SK-N-SH treated with all-trans-retinoic acid at 6 μM for 48 hours (cell line): ENCODE measurements at regions not wholly inside any gene's neighbourhood (a gene's known extent, or its start where the extent isn't known, plus 50 kb on each side); places are given as distances from the start of the nearest gene placed in this dataset.

Experiments
- ATAC-seq: fragments of 200-7000 bp; cut with Tn5 transposase; 3 replicates; pipeline ENCODE4 v1.9.1; 2020; ENCODE audit warnings: mild to moderate bottlenecking, moderate library complexity
- ARNTL ChIP-seq: fragments of 450-650 bp; formaldehyde crosslinking; IDR thresholded peaks from 2 replicates; pipeline ENCODE4 v1.5.0; 2020; ENCODE audit warnings: low read depth, mild to moderate bottlenecking, moderate library complexity, borderline replicate concordance
- BACH2 ChIP-seq: fragments of 250-450 bp; sonication (Bioruptor Pico); IDR thresholded peaks from 2 replicates; pipeline ENCODE4 v1.9.0; 2021; ENCODE audit warnings: mild to moderate bottlenecking, borderline replicate concordance
- CREB5 ChIP-seq: fragments of 250-450 bp; sonication (Bioruptor Pico); IDR thresholded peaks from 2 replicates; pipeline ENCODE4 v1.5.1; 2020; ENCODE audit warnings: low read depth, mild to moderate bottlenecking, moderate library complexity
- CSDC2 ChIP-seq: fragments of 250-450 bp; sonication (Bioruptor Pico); IDR thresholded peaks from 2 replicates; pipeline ENCODE4 v1.5.0; 2020; ENCODE audit warnings: mild to moderate bottlenecking, moderate library complexity
- CSRNP3 ChIP-seq: fragments of 250-450 bp; sonication (Bioruptor Pico); IDR thresholded peaks from 2 replicates; pipeline ENCODE4 v1.5.1; 2021; ENCODE audit warnings: mild to moderate bottlenecking, moderate library complexity
- ESRRG ChIP-seq: fragments of 250-450 bp; sonication (Bioruptor Pico); IDR thresholded peaks from 2 replicates; pipeline ENCODE4 v1.6.1; 2021; ENCODE audit warnings: mild to moderate bottlenecking
- GLIS3 ChIP-seq: fragments of 250-450 bp; sonication (Bioruptor Pico); IDR thresholded peaks from 2 replicates; pipeline ENCODE4 v1.5.0; 2020; ENCODE audit warnings: mild to moderate bottlenecking, moderate library complexity
- ISL1 ChIP-seq: fragments of 250-450 bp; sonication (Bioruptor Pico); IDR thresholded peaks from 2 replicates; pipeline ENCODE4 v2.1.2; 2022; ENCODE audit warnings: mild to moderate bottlenecking, moderate library complexity
- OSR1 ChIP-seq: fragments of 250-450 bp; sonication (Bioruptor Pico); IDR thresholded peaks from 2 replicates; pipeline ENCODE4 v1.8.0; 2022; ENCODE audit warnings: moderate library complexity, mild to moderate bottlenecking, inconsistent platforms
- POU6F1 ChIP-seq: fragments of 250-450 bp; sonication (Bioruptor Pico); IDR thresholded peaks from 2 replicates; pipeline ENCODE4 v1.8.0; 2021; ENCODE audit warnings: low read depth, mild to moderate bottlenecking, moderate library complexity, borderline replicate concordance
- PPARA ChIP-seq: fragments of 250-450 bp; sonication (Bioruptor Pico); IDR thresholded peaks from 2 replicates; pipeline ENCODE4 v1.5.0; 2020; ENCODE audit warnings: mild to moderate bottlenecking, borderline replicate concordance
- RARB ChIP-seq: fragments of 250-450 bp; sonication (Bioruptor Pico); IDR thresholded peaks from 2 replicates; pipeline ENCODE4 v1.8.0; 2021; ENCODE audit warnings: mild to moderate bottlenecking, moderate library complexity
- SNAI2 ChIP-seq: fragments of 250-450 bp; sonication (Bioruptor Pico); IDR thresholded peaks from 2 replicates; pipeline ENCODE4 v1.5.0; 2020; ENCODE audit warnings: mild to moderate bottlenecking, moderate library complexity
- TOX ChIP-seq: fragments of 250-450 bp; sonication (Bioruptor Pico); IDR thresholded peaks from 2 replicates; pipeline ENCODE4 v1.8.0; 2021; ENCODE audit warnings: mild to moderate bottlenecking, moderate library complexity, borderline replicate concordance
- ZC3H10 ChIP-seq: fragments of 250-450 bp; sonication (Bioruptor Pico); IDR thresholded peaks from 2 replicates; pipeline ENCODE4 v1.5.1; 2021; ENCODE audit warnings: mild to moderate bottlenecking, moderate library complexity
- ZFP3 ChIP-seq: fragments of 250-450 bp; sonication (Bioruptor Pico); IDR thresholded peaks from 2 replicates; pipeline ENCODE4 v1.5.0; 2020; ENCODE audit warnings: mild to moderate bottlenecking, moderate library complexity
- ZFP30 ChIP-seq: fragments of 450-650 bp; formaldehyde crosslinking; IDR thresholded peaks from 2 replicates; pipeline ENCODE4 v1.5.0; 2022; ENCODE audit warnings: mild to moderate bottlenecking, moderate library complexity
- ZNF565 ChIP-seq: fragments of 450-650 bp; formaldehyde crosslinking; conservative IDR thresholded peaks from 2 replicates; pipeline ENCODE4 v1.5.0; 2020; ENCODE audit warnings: low read depth, mild to moderate bottlenecking, moderate library complexity
- ZNF70 ChIP-seq: fragments of 450-650 bp; formaldehyde crosslinking; IDR thresholded peaks from 2 replicates; pipeline ENCODE4 v1.5.0; 2020; ENCODE audit warnings: mild to moderate bottlenecking, moderate library complexity
- ZNF8 ChIP-seq: fragments of 450-650 bp; formaldehyde crosslinking; IDR thresholded peaks from 2 replicates; pipeline ENCODE4 v1.5.0; 2020; ENCODE audit warnings: mild to moderate bottlenecking, moderate library complexity
- TF ChIP-seq, protein P1 (sequence below): fragments of 250-450 bp; sonication (Bioruptor Pico); IDR thresholded peaks from 2 replicates; pipeline ENCODE4 v1.8.0; 2020; ENCODE audit warnings: mild to moderate bottlenecking, moderate library complexity, borderline replicate concordance

DNA sequence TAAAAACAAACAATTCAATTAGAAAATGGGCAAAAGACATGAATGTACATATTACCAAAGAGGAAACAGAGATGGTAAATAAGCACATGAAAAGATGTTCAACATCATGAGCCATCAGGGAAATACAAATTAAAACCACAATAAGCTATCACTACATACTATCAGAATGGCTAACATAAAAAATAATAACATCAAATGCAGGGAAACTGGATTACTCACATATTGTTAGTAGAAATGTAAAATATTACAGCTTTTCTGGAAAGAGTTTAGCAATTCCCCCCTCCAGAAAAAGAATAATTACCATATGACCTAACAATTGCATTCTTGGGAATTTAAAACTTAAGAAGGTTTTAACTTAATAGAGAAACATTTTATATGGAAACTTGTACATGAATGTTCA lies 232.9 kb upstream of the MTPN start:
- TF ChIP-seq ZFP30 (CRISPR knock-in tag) (no peak), RARB (CRISPR knock-in tag) (no peak), ZNF70 (no peak), GLIS3 (no peak), TOX (no peak), ESRRG (no peak), ZC3H10 (no peak), ZNF565 (CRISPR knock-in tag) (no peak), CREB5 (CRISPR knock-in tag) (no peak), PPARA (CRISPR knock-in tag) (no peak), ZFP3 (CRISPR knock-in tag) (no peak), ISL1 (CRISPR knock-in tag) (no peak), ZNF8 (CRISPR knock-in tag) (no peak)
- TF ChIP-seq, protein P1, sequence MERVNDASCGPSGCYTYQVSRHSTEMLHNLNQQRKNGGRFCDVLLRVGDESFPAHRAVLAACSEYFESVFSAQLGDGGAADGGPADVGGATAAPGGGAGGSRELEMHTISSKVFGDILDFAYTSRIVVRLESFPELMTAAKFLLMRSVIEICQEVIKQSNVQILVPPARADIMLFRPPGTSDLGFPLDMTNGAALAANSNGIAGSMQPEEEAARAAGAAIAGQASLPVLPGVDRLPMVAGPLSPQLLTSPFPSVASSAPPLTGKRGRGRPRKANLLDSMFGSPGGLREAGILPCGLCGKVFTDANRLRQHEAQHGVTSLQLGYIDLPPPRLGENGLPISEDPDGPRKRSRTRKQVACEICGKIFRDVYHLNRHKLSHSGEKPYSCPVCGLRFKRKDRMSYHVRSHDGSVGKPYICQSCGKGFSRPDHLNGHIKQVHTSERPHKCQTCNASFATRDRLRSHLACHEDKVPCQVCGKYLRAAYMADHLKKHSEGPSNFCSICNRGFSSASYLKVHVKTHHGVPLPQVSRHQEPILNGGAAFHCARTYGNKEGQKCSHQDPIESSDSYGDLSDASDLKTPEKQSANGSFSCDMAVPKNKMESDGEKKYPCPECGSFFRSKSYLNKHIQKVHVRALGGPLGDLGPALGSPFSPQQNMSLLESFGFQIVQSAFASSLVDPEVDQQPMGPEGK (CRISPR knock-in tag), result no peak
- ATAC-seq, result no peak

GRCh38 chr7:136205956-136206355 lies 228.8 kb upstream of the MTPN start:
- no peak for ATAC-seq
- no peak for TF ChIP-seq CSDC2 (CRISPR knock-in tag)
- no peak for TF ChIP-seq PPARA (CRISPR knock-in tag)
- no peak for TF ChIP-seq ZNF70
- TF ChIP-seq, protein P1 (CRISPR knock-in tag), result no peak
- no peak for TF ChIP-seq OSR1 (CRISPR knock-in tag)
- TF ChIP-seq POU6F1 (CRISPR knock-in tag), result no peak
- TF ChIP-seq CSRNP3 (CRISPR knock-in tag), result no peak
- no peak for TF ChIP-seq SNAI2 (CRISPR knock-in tag)

GRCh38 chr7:136198168-136198567 lies 221.0 kb upstream of the MTPN start:
- TF ChIP-seq ARNTL (CRISPR knock-in tag), result no peak
- TF ChIP-seq ZFP30 (CRISPR knock-in tag), result no peak
- TF ChIP-seq BACH2 (CRISPR knock-in tag), result no peak
- no peak for TF ChIP-seq ZNF70
- no peak for TF ChIP-seq OSR1 (CRISPR knock-in tag)
- TF ChIP-seq ISL1 (CRISPR knock-in tag), result no peak
- TF ChIP-seq CSRNP3 (CRISPR knock-in tag), result no peak
- TF ChIP-seq ZNF8 (CRISPR knock-in tag), result no peak
- no peak for TF ChIP-seq PPARA (CRISPR knock-in tag)
- no peak for TF ChIP-seq GLIS3
- no peak for TF ChIP-seq SNAI2 (CRISPR knock-in tag)
- no peak for TF ChIP-seq ZC3H10
- no peak for TF ChIP-seq POU6F1 (CRISPR knock-in tag)

More at GRCh38 chr7:136198168-136198567, 221.0 kb upstream of the MTPN start:
- ATAC-seq, result no peak
